Omental fat pad (tissue), 3 donors: ENCODE measurements at regions not wholly inside any gene's neighbourhood (a gene's known extent, or its start where the extent isn't known, plus 50 kb on each side); places are given as distances from the start of the nearest gene placed in this dataset.

ENCODE experiments used
- ATAC-seq: fragments of 150-250 bp; one replicate; pipeline ENCODE4 v1.9.1; 2016; ENCODE audit warnings: mild to moderate bottlenecking, moderate library complexity; ENCODE audit not compliant: low FRiP score
- DNase-seq: peaks from one replicate; pipeline ENCODE4 v3.0.0-alpha.2; 2019; ENCODE audit warnings: low spot score
- TF ChIP-seq, protein P1 (sequence below), 3 donors: fragments of 450-650 bp; IDR thresholded peaks; one replicate each; pipeline ENCODE4 v1.5.1; 2016 to 2017; ENCODE audit warnings: antibody characterized with exemption in 3 of 3, mild to moderate bottlenecking in 3 of 3, moderate library complexity in 2 of 3

DNA sequence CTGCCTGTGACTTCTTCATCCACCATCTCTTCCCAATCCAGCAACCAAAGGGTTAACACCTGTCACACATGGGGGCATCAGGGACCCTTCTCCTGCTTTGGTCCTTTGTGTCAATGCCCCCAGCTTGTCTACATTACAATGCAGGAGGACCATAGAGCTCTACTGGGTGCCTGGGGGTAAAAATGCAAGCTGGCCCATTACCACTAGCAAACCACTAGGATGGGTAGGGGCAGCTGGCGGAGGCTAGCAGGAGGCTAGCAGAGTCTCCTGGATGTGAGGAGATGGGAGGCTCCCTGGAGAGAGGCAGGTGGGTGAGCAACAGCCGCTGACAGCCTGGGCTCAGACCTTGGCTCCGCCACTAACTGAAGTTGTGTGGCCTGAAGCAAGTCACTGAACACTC lies 153.4 kb upstream of the SKOR2 start:
- DNase-seq (no peak), ATAC-seq (no peak)
- TF ChIP-seq, protein P1, sequence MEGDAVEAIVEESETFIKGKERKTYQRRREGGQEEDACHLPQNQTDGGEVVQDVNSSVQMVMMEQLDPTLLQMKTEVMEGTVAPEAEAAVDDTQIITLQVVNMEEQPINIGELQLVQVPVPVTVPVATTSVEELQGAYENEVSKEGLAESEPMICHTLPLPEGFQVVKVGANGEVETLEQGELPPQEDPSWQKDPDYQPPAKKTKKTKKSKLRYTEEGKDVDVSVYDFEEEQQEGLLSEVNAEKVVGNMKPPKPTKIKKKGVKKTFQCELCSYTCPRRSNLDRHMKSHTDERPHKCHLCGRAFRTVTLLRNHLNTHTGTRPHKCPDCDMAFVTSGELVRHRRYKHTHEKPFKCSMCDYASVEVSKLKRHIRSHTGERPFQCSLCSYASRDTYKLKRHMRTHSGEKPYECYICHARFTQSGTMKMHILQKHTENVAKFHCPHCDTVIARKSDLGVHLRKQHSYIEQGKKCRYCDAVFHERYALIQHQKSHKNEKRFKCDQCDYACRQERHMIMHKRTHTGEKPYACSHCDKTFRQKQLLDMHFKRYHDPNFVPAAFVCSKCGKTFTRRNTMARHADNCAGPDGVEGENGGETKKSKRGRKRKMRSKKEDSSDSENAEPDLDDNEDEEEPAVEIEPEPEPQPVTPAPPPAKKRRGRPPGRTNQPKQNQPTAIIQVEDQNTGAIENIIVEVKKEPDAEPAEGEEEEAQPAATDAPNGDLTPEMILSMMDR (IDR thresholded peaks at IDR 0.05): no peak

DNA sequence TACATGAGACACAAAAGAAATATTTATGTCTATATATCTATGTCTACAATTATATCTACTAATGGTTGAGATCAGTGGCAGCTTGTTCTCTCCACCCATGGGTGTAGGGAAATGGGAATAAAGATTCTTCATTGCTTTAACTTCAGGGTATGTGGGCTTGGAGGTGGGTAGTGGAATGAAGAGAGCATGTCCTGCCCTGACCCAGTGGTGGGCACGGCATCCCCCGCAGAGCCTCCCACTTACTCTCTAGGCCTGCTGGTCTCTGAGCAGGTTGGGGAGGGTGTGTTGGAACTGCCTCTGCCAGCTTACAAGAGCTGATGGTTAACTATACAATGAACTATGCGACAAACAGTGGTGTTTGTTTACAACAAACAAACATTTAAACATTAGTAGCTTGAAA lies 152.5 kb upstream of the SKOR2 start:
- DNase-seq (no peak), ATAC-seq (no peak)
- TF ChIP-seq, protein P1 (IDR thresholded peaks at IDR 0.05): no peak

GRCh38 chr18:47403317-47403716 lies 151.9 kb upstream of the SKOR2 start:
- DNase-seq (no peak), ATAC-seq (no peak)
- TF ChIP-seq, protein P1 (IDR thresholded peaks at IDR 0.05): no peak

GRCh38 chr18:47399475-47399874 lies 148.0 kb upstream of the SKOR2 start:
- DNase-seq: no peak
- no peak for ATAC-seq
- TF ChIP-seq, protein P1 (IDR thresholded peaks at IDR 0.05): no peak

DNA sequence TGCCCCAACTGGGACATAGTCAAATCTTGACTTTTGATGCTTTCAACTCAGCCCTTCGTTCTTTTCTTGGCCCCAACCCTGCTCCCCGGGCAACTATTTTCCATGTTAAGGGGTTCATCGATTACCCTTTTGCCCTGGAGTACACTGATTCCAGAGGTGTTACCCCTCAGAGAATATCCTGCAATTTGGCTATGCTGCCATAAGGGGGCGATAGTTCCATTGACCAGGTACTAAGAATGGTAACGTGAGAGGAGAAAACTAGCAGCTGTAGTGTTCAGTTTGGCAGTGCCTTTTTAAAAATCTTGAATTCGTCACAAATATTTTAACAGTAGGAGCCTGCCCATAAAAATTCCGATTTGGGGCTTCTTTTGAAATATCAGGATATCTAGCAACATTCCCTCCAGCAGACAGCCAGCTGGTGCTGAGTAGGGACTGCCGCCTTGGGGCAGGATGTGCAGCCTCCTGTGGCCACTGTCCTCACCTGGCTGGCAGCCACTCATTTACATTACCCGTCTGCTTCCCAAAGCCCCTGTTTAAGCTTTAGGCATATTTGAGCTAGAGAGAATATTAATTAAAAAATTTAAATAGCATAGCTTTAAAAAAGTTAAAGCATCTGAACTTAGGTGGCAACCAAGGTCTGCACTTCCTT lies 146.3 kb upstream of the SKOR2 start:
- no peak for DNase-seq
- ATAC-seq: no peak
- TF ChIP-seq, protein P1 (IDR thresholded peaks at IDR 0.05): no peak

GRCh38 chr18:47391665-47392064 lies 140.2 kb upstream of the SKOR2 start:
- ATAC-seq (no peak), DNase-seq (no peak)
- TF ChIP-seq, protein P1 (IDR thresholded peaks at IDR 0.05): no peak

- TF ChIP-seq, protein P1 (IDR thresholded peaks at IDR 0.05): no peak
- no peak for ATAC-seq
- no peak for DNase-seq
Measured at GRCh38 chr18:47390410-47391024, 139.1 kb upstream of the SKOR2 start.
